Mesothelial cell of epicardium (in vitro differentiated cells): ENCODE measurements at regions not wholly inside any gene's neighbourhood (a gene's known extent, or its start where the extent isn't known, plus 50 kb on each side); places are given as distances from the start of the nearest gene placed in this dataset.
"Not testable (repeated sequence)": the region's sequence is repeated elsewhere in the genome, so short reads cannot be mapped to it uniquely, and the experiment has no call there.

Experiments used
- DNase-seq, 2 experiments: peaks; one replicate each; pipeline ENCODE4 v3.0.0; 2021; ENCODE audit warnings: low spot score in 2 of 2; ENCODE audit not compliant: unreplicated experiment in 2 of 2
- H3K27ac Mint-ChIP-seq: 2 replicates; pipeline ENCODE4 v1.8.0; 2021; ENCODE audit warnings: mixed read lengths
- H3K27me3 Mint-ChIP-seq: 2 replicates; pipeline ENCODE4 v1.8.0; 2021; ENCODE audit warnings: low read depth, mixed read lengths
- H3K36me3 Mint-ChIP-seq: 2 replicates; pipeline ENCODE4 v1.8.0; 2021; ENCODE audit warnings: mixed read lengths
- H3K4me1 Mint-ChIP-seq: 2 replicates; pipeline ENCODE4 v1.8.0; 2021; ENCODE audit warnings: mixed read lengths
- H3K4me3 Mint-ChIP-seq: 2 replicates; pipeline ENCODE4 v1.8.0; 2021; ENCODE audit warnings: mild to moderate bottlenecking, moderate library complexity, mixed read lengths
- H3K9me3 Mint-ChIP-seq: 2 replicates; pipeline ENCODE4 v1.8.0; 2021; ENCODE audit warnings: mixed read lengths
- CTCF ChIP-seq: fragments of 200-600 bp; sonication (generic); IDR thresholded peaks from one replicate; pipeline ENCODE4 v1.5.0; 2021; ENCODE audit warnings: antibody characterized with exemption; ENCODE audit not compliant: unreplicated experiment

- peak overlapping the region; percentile 77 for H3K27ac Mint-ChIP-seq
- no peaks in the 10 kb centered on the region for H3K9me3 Mint-ChIP-seq
- H3K4me3 Mint-ChIP-seq: peak overlapping the region; percentile 6
- TF ChIP-seq CTCF: no peak
- no peaks in the 10 kb centered on the region for H3K36me3 Mint-ChIP-seq
- peaks cover 22% of the 10 kb centered on the region for H3K4me1 Mint-ChIP-seq
- H3K27me3 Mint-ChIP-seq: no peaks in the 10 kb centered on the region
- DNase-seq: no peak
These were observed 570.1 kb upstream of the SYT4 start for GRCh38 chr18:43847164-43848091.

GRCh38 chr18:43849831-43850230 is 572.5 kb upstream of the SYT4 start:
- H3K9me3 Mint-ChIP-seq, H3K27me3 Mint-ChIP-seq, H3K27ac Mint-ChIP-seq, H3K36me3 Mint-ChIP-seq, DNase-seq, H3K4me3 Mint-ChIP-seq: not testable (repeated sequence)
- H3K4me1 Mint-ChIP-seq: peaks cover 25% of the 10 kb centered on the region

GRCh38 chr18:43855376-43855775 is 578.1 kb upstream of the SYT4 start:
- Mint-ChIP-seq H3K27me3 (no peaks in the 10 kb centered on the region), H3K36me3 (no peaks in the 10 kb centered on the region), H3K4me3 (no peak overlapping the region), H3K27ac (no peak overlapping the region), H3K9me3 (peaks cover 3% of the 10 kb centered on the region), H3K4me1 (peaks cover 13% of the 10 kb centered on the region)
- no peak for DNase-seq
- no peak for TF ChIP-seq CTCF

GRCh38 chr18:43863180-43863579 is 585.9 kb upstream of the SYT4 start:
- Mint-ChIP-seq H3K9me3 (peaks cover 7% of the 10 kb centered on the region), H3K4me3 (no peak overlapping the region), H3K27ac (no peak overlapping the region), H3K36me3 (no peaks in the 10 kb centered on the region), H3K4me1 (peaks cover 22% of the 10 kb centered on the region), H3K27me3 (no peaks in the 10 kb centered on the region)
- no peak for TF ChIP-seq CTCF
- no peak for DNase-seq

GRCh38 chr18:43866696-43867095 is 589.4 kb upstream of the SYT4 start:
- Mint-ChIP-seq H3K4me1 (peaks cover 39% of the 10 kb centered on the region), H3K27ac (no peak overlapping the region), H3K4me3 (no peak overlapping the region), H3K27me3 (no peaks in the 10 kb centered on the region), H3K9me3 (peaks cover 7% of the 10 kb centered on the region), H3K36me3 (peaks cover 1% of the 10 kb centered on the region)
- no peak for DNase-seq
- TF ChIP-seq CTCF: no peak

- Mint-ChIP-seq H3K36me3 (peaks cover 1% of the 10 kb centered on the region), H3K4me1 (peaks cover 35% of the 10 kb centered on the region), H3K27ac (peak overlapping the region; percentile 89), H3K9me3 (peaks cover 7% of the 10 kb centered on the region), H3K4me3 (no peak overlapping the region), H3K27me3 (no peaks in the 10 kb centered on the region)
- no peak for DNase-seq
- no peak for TF ChIP-seq CTCF
These were observed 591.3 kb upstream of the SYT4 start for GRCh38 chr18:43868497-43868995.
